H1 (cell line): ENCODE measurements at regions not wholly inside any gene's neighbourhood (a gene's known extent, or its start where the extent isn't known, plus 50 kb on each side); places are given as distances from the start of the nearest gene placed in this dataset.

Source experiments
- CTCF ChIA-PET: fragments of 300-600 bp; sonication (Branson Sonifier 250); formaldehyde crosslinking; loops from one replicate; lab custom pipeline; 2021; ENCODE audit not compliant: partially characterized antibody; lab: Charles Lee
- POLR2A ChIA-PET: fragments of 300-600 bp; sonication (Branson Sonifier 250); formaldehyde crosslinking; loops from one replicate; lab custom pipeline; 2021; ENCODE audit warnings: inconsistent platforms; ENCODE audit not compliant: partially characterized antibody; lab: Charles Lee
- DNase-seq, 2 experiments: peaks; one replicate each; pipeline versions ENCODE4 v3.0.0 to v3.0.0-alpha.2; 2010 to 2022; ENCODE audit warnings: low spot score in 2 of 2, low read depth in 1 of 2, mixed read lengths in 1 of 2
- FAIRE-seq: peaks from 2 replicates; lab custom pipeline; 2011; peaks lifted over from hg19 to GRCh38; lab: Jason Lieb, UNC
- H2AFZ ChIP-seq: 2 replicates; pipeline ENCODE4 v1.8.1; 2012; ENCODE audit warnings: low read length, inconsistent platforms
- H2AK5ac ChIP-seq: 2 replicates; pipeline ENCODE4 v1.6.1; 2013; ENCODE audit warnings: low read depth, low read length
- H2BK120ac ChIP-seq: replicated peaks from 2 replicates; pipeline ENCODE3; 2013; ENCODE audit warnings: low read depth, low read length, inconsistent platforms
- H2BK12ac ChIP-seq: 2 replicates; pipeline ENCODE4 v1.6.1; 2013; ENCODE audit warnings: low read depth, low read length
- H2BK15ac ChIP-seq: 2 replicates; pipeline ENCODE4 v1.6.1; 2013; ENCODE audit warnings: low read length
- H2BK20ac ChIP-seq: 2 replicates; pipeline ENCODE4 v1.6.1; 2013; ENCODE audit warnings: low read length
- H2BK5ac ChIP-seq: 2 replicates; pipeline ENCODE4 v1.6.1; 2013; ENCODE audit warnings: low read depth, low read length
- H3K14ac ChIP-seq: 2 replicates; pipeline ENCODE4 v1.6.1; 2013; ENCODE audit warnings: inconsistent platforms; ENCODE audit not compliant: insufficient read length
- H3K18ac ChIP-seq: 2 replicates; pipeline ENCODE4 v1.6.1; 2013; ENCODE audit warnings: low read length; ENCODE audit errors: extremely low read depth
- H3K23ac ChIP-seq: 2 replicates; pipeline ENCODE4 v1.6.1; 2013; ENCODE audit warnings: inconsistent platforms; ENCODE audit not compliant: insufficient read length
- H3K23me2 ChIP-seq: 2 replicates; pipeline ENCODE4 v1.6.1; 2013; ENCODE audit warnings: low read depth, low read length
- H3K27ac ChIP-seq: 2 replicates; pipeline ENCODE4 v1.6.1; 2011; ENCODE audit warnings: low read depth, low read length, inconsistent platforms
- H3K27me3 ChIP-seq, 4 experiments: replicated peaks in 1 of 4; 1 replicate in 1 of 4; 2 replicates in 3 of 4; pipeline versions ENCODE4 v1.6.1 to v1.8.1; 2011 to 2013; ENCODE audit warnings: low read length in 3 of 4, mild to moderate bottlenecking in 3 of 4, inconsistent platforms in 2 of 4, mixed read lengths in 2 of 4, moderate library complexity in 1 of 4; ENCODE audit not compliant: control insufficient read depth in 3 of 4, insufficient read depth in 3 of 4; ENCODE audit errors: extremely low read depth in 1 of 4
- H3K36me3 ChIP-seq, 4 experiments: 2 replicates each; pipeline versions ENCODE4 v1.6.1 to v1.8.1; 2011 to 2013; ENCODE audit warnings: mild to moderate bottlenecking in 4 of 4, low read length in 3 of 4, moderate library complexity in 2 of 4, control low read depth in 1 of 4, inconsistent platforms in 1 of 4; ENCODE audit not compliant: insufficient read depth in 4 of 4, control insufficient read depth in 2 of 4
- H3K4ac ChIP-seq: replicated peaks from 2 replicates; pipeline ENCODE3; 2013; ENCODE audit warnings: low read length, low read depth, mixed read lengths, inconsistent platforms; ENCODE audit not compliant: insufficient read length
- H3K4me1 ChIP-seq, 4 experiments: replicated peaks in 1 of 4; 1 replicate in 1 of 4; 2 replicates in 3 of 4; pipeline versions ENCODE4 v1.6.1 to v1.8.1; 2011 to 2013; ENCODE audit warnings: low read length in 3 of 4, inconsistent platforms in 2 of 4, mixed read lengths in 1 of 4; ENCODE audit not compliant: insufficient read depth in 4 of 4, control insufficient read depth in 3 of 4
- H3K4me2 ChIP-seq, 2 experiments: 2 replicates each; pipeline versions ENCODE4 v1.6.1 to v1.8.1; 2011 to 2013; ENCODE audit warnings: low read depth in 2 of 2, low read length in 2 of 2, control low read depth in 1 of 2, inconsistent platforms in 1 of 2, mild to moderate bottlenecking in 1 of 2; ENCODE audit not compliant: insufficient read depth in 1 of 2
- H3K4me3 ChIP-seq, 4 experiments: fragments of 200-600, 300-600 bp in 1 of 4; sonication (generic), shearing (Covaris generic), sonication (Bioruptor Twin) in 1 of 4; 2 replicates each; pipeline versions ENCODE4 v1.5.1 to v1.8.1; 2011 to 2016; ENCODE audit warnings: low read length in 4 of 4, low read depth in 3 of 4, control low read depth in 2 of 4, inconsistent platforms in 2 of 4, mild to moderate bottlenecking in 2 of 4, mixed read lengths in 1 of 4, moderate library complexity in 1 of 4; ENCODE audit not compliant: insufficient read depth in 2 of 4; ENCODE audit errors: extremely low read depth in 1 of 4
- H3K56ac ChIP-seq: replicated peaks from 2 replicates; pipeline ENCODE3; 2013; ENCODE audit warnings: low read depth, mild to moderate bottlenecking, mixed read lengths, low read length, inconsistent platforms; ENCODE audit not compliant: insufficient read length
- H3K79me1 ChIP-seq: 2 replicates; pipeline ENCODE4 v1.6.1; 2013; ENCODE audit warnings: low read depth, low read length, control low read depth
- H3K79me2 ChIP-seq, 2 experiments: 2 replicates each; pipeline versions ENCODE4 v1.6.1 to v1.8.1; 2012 to 2013; ENCODE audit warnings: low read length in 2 of 2, mild to moderate bottlenecking in 2 of 2, inconsistent platforms in 1 of 2; ENCODE audit not compliant: insufficient read depth in 2 of 2, control insufficient read depth in 1 of 2
- H3K9ac ChIP-seq, 4 experiments: replicated peaks in 1 of 4; 1 replicate in 1 of 4; 2 replicates in 3 of 4; pipeline versions ENCODE4 v1.6.1 to v1.8.1; 2011 to 2013; ENCODE audit warnings: low read depth in 3 of 4, low read length in 3 of 4, control low read depth in 2 of 4, mild to moderate bottlenecking in 2 of 4, moderate library complexity in 2 of 4, inconsistent platforms in 1 of 4; ENCODE audit errors: extremely low read depth in 1 of 4
- H3K9me3 ChIP-seq, 2 experiments: 2 replicates each; pipeline versions ENCODE4 v1.6.1 to v1.8.1; 2012 to 2013; ENCODE audit warnings: mild to moderate bottlenecking in 2 of 2, moderate library complexity in 2 of 2, control low read depth in 1 of 2, inconsistent platforms in 1 of 2, low read depth in 1 of 2, low read length in 1 of 2, mixed read lengths in 1 of 2; ENCODE audit not compliant: insufficient read depth in 2 of 2
- H4K20me1 ChIP-seq, 2 experiments: replicated peaks in 1 of 2; 2 replicates each; pipeline versions ENCODE3 to v1.8.1; 2011 to 2013; ENCODE audit warnings: inconsistent platforms in 2 of 2, low read length in 2 of 2, mild to moderate bottlenecking in 1 of 2; ENCODE audit not compliant: insufficient read depth in 2 of 2, control insufficient read depth in 1 of 2
- H4K5ac ChIP-seq: 2 replicates; pipeline ENCODE4 v1.6.1; 2013; ENCODE audit warnings: low read length, low read depth, mixed read lengths, inconsistent platforms; ENCODE audit not compliant: insufficient read length
- H4K8ac ChIP-seq: 2 replicates; pipeline ENCODE4 v1.8.0; 2013; ENCODE audit warnings: mild to moderate bottlenecking, moderate library complexity, low read length, inconsistent platforms; ENCODE audit not compliant: insufficient read depth; ENCODE audit errors: extremely low read depth
- H4K91ac ChIP-seq: replicated peaks from 2 replicates; pipeline ENCODE3; 2013; ENCODE audit warnings: low read length, mixed read lengths, inconsistent platforms; ENCODE audit not compliant: insufficient read length
- CBX8 ChIP-seq: fragments of 300-800, 300-1000 bp; sonication (generic); IDR thresholded peaks from 2 replicates; pipeline ENCODE4 v1.7.1; 2016; ENCODE audit warnings: low read depth, low read length, borderline replicate concordance
- EP300 ChIP-seq, 2 experiments: IDR thresholded peaks; 1 replicate in 1 of 2; 2 replicates in 1 of 2; pipeline ENCODE4 v1.6.1; 2011 to 2012; ENCODE audit warnings: low read depth in 2 of 2, low read length in 2 of 2, mild to moderate bottlenecking in 2 of 2, borderline replicate concordance in 1 of 2, inconsistent platforms in 1 of 2, moderate library complexity in 1 of 2
- JUN ChIP-seq: IDR thresholded peaks from 2 replicates; pipeline ENCODE4 v1.6.1; 2011; ENCODE audit warnings: low read depth, mild to moderate bottlenecking, improper control_type of control experiment, low read length
- SRF ChIP-seq: IDR thresholded peaks from 2 replicates; pipeline ENCODE4 v1.6.1; 2011; ENCODE audit warnings: mild to moderate bottlenecking, low read depth, low read length, moderate library complexity
- WGBS, 2 experiments: shearing (Covaris generic) in 1 of 2; methylation state at CpG; one replicate each; pipeline versions ENCODE4 v1.1.6 to v1.1.7; 2013 to 2015; ENCODE audit warnings: low lambda C conversion rate in 2 of 2, mixed read lengths in 2 of 2, inconsistent platforms in 1 of 2, low coverage in 1 of 2, missing lambda C conversion rate in 1 of 2; ENCODE audit not compliant: insufficient replicate concordance in 2 of 2, insufficient coverage in 1 of 2, insufficient read length in 1 of 2; ENCODE audit errors: extremely low coverage in 1 of 2, missing lambda C conversion rate in 1 of 2; 5-methylcytosine and 5-hydroxymethylcytosine counted together

DNA sequence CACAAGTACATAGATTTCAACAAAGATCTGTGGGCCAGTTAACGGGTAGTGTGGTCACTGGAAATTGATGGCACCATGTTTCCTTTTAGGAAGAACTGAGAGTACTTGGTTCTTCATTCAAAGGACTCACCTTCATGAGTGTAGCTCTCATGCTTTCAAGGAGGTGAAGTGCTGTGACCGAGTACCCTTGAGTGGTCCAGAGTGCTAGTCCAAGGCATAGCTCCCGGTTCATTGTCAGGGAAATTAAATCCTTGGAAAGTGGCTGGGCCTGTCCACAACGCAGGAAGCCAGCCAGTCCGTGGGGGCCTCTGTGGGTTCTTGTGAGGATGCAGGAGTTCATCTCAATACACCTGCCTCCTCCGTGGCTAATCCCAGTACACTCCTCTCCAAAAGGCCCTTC is 295.1 kb downstream of the GALR1 start:
- H3K56ac ChIP-seq = no peak overlapping the region
- H3K23me2 ChIP-seq = no peaks in the 10 kb centered on the region
- no peak overlapping the region for H3K4me3 ChIP-seq
- no peak overlapping the region for H3K27ac ChIP-seq
- TF ChIP-seq EP300 (IDR thresholded peaks at IDR 0.05; ENCODE audit: borderline replicate concordance in 1 of 2, low read depth in 2 of 2, low read length in 2 of 2) (no peak), JUN (no peak), SRF (no peak), CBX8 (no peak)
- no peak overlapping the region for H3K4ac ChIP-seq
- no peak overlapping the region for H2BK120ac ChIP-seq
- no peak overlapping the region for H4K5ac ChIP-seq
- ChIA-PET POLR2A (no interaction called here), CTCF (no interaction called here)
- no peaks in the 10 kb centered on the region for H3K79me1 ChIP-seq
- no peaks in the 10 kb centered on the region for H3K9me3 ChIP-seq
- H3K36me3 ChIP-seq = no peaks in the 10 kb centered on the region
- no peak overlapping the region for H3K4me2 ChIP-seq
- no peak overlapping the region for H2BK20ac ChIP-seq
- 92% methylated on average over 6 of the region's 6 CpGs; no CpG with 5 or more reads in 1 of the 2 experiments for WGBS, 2 experiments
- H4K8ac ChIP-seq = no peak overlapping the region
- H3K9ac ChIP-seq = no peak overlapping the region
- DNase-seq (no peak), FAIRE-seq (no peak)
- no peak overlapping the region for H3K14ac ChIP-seq
- no peaks in the 10 kb centered on the region for H3K4me1 ChIP-seq
- H3K79me2 ChIP-seq = no peaks in the 10 kb centered on the region
- no peak overlapping the region for H2BK5ac ChIP-seq
- no peaks in the 10 kb centered on the region for H3K27me3 ChIP-seq
- no peak overlapping the region for H2AK5ac ChIP-seq
- no peak overlapping the region for H4K91ac ChIP-seq
- H2AFZ ChIP-seq = no peak overlapping the region
- H3K18ac ChIP-seq = no peak overlapping the region
- no peaks in the 10 kb centered on the region for H4K20me1 ChIP-seq
- H2BK15ac ChIP-seq = no peak overlapping the region
- H2BK12ac ChIP-seq = no peak overlapping the region
- H3K23ac ChIP-seq = no peak overlapping the region
